ENCODE measurements at regions not wholly inside any gene's neighbourhood (a gene's known extent, or its start where the extent isn't known, plus 50 kb on each side); places are given as distances from the start of the nearest gene placed in this dataset.

DNA sequence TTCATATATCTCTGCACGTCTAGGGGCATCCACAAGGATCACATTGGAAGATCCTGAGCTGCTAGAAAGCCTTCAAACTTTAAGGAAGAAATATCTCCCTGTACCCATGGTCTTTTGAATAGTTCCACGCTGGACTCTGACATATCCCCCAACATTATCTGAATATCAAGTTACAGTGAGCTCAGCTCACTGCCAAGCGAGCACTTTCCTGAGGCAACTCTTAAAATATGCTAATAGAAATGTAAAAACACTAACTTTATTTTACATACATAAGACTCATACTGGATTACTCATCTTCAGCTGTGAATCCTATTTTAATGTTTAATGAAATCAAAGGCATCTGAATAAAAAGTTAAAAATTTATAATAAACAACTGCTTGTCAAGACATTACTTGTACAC lies 420.2 kb upstream of the CCDC54 start:
- no peak for TF ChIP-seq POLR2A (IDR thresholded peaks at IDR 0.05)
- TF ChIP-seq CTCF (IDR thresholded peaks at IDR 0.05): no peak
